Muscle layer of colon (tissue), 2 donors: ENCODE measurements at regions not wholly inside any gene's neighbourhood (a gene's known extent, or its start where the extent isn't known, plus 50 kb on each side); places are given as distances from the start of the nearest gene placed in this dataset.
"Not testable (repeated sequence)": the region's sequence is repeated elsewhere in the genome, so short reads cannot be mapped to it uniquely, and the experiment has no call there.

Experiments
- H3K27ac ChIP-seq: one replicate; pipeline ENCODE4 v1.7.0; 2013; ENCODE audit warnings: low read depth, mild to moderate bottlenecking, low read length, moderate library complexity
- H3K27me3 ChIP-seq, 2 donors: one replicate each; pipeline ENCODE4 v1.7.0; 2013; ENCODE audit warnings: low read length in 2 of 2, mild to moderate bottlenecking in 2 of 2; ENCODE audit not compliant: insufficient read depth in 2 of 2, control insufficient read depth in 1 of 2
- H3K36me3 ChIP-seq: one replicate; pipeline ENCODE4 v1.7.0; 2013; ENCODE audit warnings: mild to moderate bottlenecking, low read length; ENCODE audit not compliant: insufficient read depth
- H3K4me1 ChIP-seq: one replicate; pipeline ENCODE4 v1.7.0; 2013; ENCODE audit warnings: mild to moderate bottlenecking, low read length; ENCODE audit not compliant: insufficient read depth
- H3K4me3 ChIP-seq, 2 donors: one replicate each; pipeline ENCODE4 v1.7.0; 2013; ENCODE audit warnings: low read length in 2 of 2, low read depth in 1 of 2, mild to moderate bottlenecking in 1 of 2, moderate library complexity in 1 of 2
- H3K9ac ChIP-seq: one replicate; pipeline ENCODE4 v1.7.0; 2013; ENCODE audit warnings: low read length
- H3K9me3 ChIP-seq: one replicate; pipeline ENCODE4 v1.7.0; 2013; ENCODE audit warnings: mild to moderate bottlenecking, low read length
- donor health status: abdominal sarcoma.
- donor health status: Adenocarcinoma of cecum.

DNA sequence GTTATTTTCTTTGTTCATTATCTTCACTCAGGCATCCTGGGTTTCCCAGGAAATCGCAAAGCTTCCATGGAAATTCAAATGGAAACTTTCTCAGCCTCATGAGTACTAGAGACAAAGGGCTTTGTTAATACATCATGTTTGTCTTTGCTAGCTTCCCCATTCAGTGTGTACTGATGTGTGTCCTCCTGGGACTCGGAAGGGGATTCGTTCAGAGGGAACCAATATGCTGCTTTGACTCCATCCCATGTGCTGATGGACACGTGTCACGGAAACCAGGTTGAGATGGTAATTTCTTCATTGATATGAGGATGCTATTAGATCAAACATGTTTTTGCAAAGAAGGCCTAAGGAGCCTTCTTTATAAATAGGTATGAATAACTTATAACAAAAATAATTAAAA lies 87.0 kb upstream of the KCNAB1 start:
- H3K27ac ChIP-seq: no peak overlapping the region
- no peaks in the 10 kb centered on the region for H3K9me3 ChIP-seq
- no peak overlapping the region for H3K4me3 ChIP-seq
- H3K27me3 ChIP-seq: no peaks in the 10 kb centered on the region
- no peaks in the 10 kb centered on the region for H3K4me1 ChIP-seq
- H3K9ac ChIP-seq: no peak overlapping the region
- H3K36me3 ChIP-seq: no peaks in the 10 kb centered on the region

DNA sequence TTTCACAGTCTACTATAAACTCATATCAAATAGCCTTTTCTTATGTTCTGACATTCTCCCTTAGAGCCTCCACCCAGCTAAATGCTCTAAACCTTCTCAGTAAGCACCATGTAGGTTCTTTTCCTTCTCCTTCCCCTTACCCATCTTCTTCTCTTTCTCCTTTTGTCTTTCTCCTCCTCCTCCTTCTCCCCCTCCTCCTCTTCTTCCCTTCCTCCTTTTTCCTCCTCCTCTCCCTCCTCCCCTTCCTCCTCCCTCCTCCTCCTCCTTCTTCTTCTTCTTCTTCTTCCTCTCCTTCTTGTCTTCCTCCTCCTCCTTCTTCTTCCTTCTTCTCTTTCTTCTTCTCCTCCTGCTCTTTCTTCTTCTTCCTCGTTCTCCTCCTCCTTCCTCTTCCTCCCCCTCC lies 85.2 kb upstream of the KCNAB1 start:
- Histone ChIP-seq H3K4me3 (no peak overlapping the region), H3K9ac (no peak overlapping the region), H3K27ac (no peak overlapping the region), H3K4me1 (no peaks in the 10 kb centered on the region), H3K9me3 (no peaks in the 10 kb centered on the region), H3K36me3 (no peaks in the 10 kb centered on the region), H3K27me3 (no peaks in the 10 kb centered on the region)

DNA sequence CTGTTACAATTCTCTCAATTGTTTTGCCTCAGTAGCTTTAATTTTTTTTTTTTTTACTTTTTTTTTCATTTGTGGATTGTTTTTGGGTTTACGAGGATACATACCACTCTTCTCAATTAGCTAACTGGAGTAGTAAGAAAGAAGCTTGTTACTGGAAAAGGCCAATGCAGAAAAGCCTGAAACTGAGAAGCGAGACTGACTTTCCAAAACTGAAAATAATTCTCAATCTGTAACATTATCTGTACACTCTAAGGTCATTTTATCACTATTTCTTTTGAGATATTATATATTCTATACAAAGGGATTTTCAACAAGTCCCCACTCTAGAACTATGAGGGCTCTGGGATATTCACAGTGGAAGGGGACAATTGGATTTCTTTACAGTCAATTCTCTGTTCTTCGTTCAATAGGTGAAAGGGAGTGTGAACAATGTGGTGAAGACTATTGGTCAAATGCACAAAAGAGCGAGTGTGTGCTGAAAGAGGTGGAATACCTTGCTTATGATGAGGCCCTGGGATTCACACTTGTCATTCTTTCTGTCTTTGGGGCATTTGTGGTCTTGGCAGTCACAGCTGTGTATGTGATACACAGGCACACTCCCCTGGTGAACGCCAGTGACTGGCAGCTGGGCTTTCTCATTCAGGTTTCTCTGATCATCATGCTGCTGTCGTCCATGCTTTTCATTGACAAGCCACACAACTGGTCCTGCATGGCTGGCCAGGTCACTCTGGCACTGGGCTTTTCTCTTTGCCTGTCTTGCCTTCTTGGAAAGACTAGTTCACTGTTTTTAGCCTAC lies 83.9 kb upstream of the KCNAB1 start:
- Histone ChIP-seq H3K27me3 (no peaks in the 10 kb centered on the region), H3K4me3 (no peak overlapping the region), H3K4me1 (no peaks in the 10 kb centered on the region), H3K27ac (no peak overlapping the region), H3K9me3 (no peaks in the 10 kb centered on the region), H3K9ac (no peak overlapping the region), H3K36me3 (no peaks in the 10 kb centered on the region)

DNA sequence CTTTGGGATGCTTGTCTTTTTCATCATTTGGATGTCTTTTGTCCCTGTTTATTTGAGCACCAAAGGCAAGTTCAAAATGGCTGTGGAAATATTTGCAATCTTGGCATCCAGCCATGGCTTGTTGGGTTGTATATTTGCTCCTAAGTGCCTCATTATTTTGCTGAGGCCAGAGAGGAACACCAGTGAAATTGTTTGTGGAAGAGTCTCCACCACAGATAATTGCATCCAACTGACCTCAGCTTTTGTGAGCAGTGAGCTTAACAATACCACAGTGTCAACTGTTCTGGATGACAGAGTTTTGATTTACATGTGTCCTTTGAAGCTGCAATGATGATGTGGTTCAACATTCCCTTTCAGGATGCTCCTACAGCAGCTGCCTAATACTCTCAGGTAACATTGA lies 83.0 kb upstream of the KCNAB1 start:
- Histone ChIP-seq H3K27ac (no peak overlapping the region), H3K4me1 (no peaks in the 10 kb centered on the region), H3K27me3 (no peaks in the 10 kb centered on the region), H3K36me3 (no peaks in the 10 kb centered on the region), H3K4me3 (no peak overlapping the region), H3K9me3 (no peaks in the 10 kb centered on the region), H3K9ac (no peak overlapping the region)

DNA sequence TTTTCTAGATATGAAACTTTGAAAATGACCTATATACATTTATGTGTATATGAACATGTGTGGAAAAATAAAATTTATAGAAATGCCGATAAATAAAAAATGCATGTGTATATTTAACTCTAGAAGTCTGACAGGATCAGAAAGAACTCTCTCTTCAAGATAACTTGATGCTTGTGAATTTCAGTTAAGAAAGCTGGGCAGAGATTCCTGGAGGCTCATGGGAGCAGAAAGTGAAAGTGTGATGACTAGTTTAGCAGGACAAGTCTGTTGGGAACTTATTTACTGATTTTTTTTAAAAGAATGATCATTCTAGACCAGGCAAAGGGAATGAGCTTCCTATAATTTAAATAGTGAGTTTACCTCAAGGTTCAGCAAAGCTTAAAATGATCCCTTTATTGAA lies 81.5 kb upstream of the KCNAB1 start:
- H3K27me3 ChIP-seq: no peaks in the 10 kb centered on the region
- no peak overlapping the region for H3K4me3 ChIP-seq
- no peak overlapping the region for H3K27ac ChIP-seq
- no peaks in the 10 kb centered on the region for H3K9me3 ChIP-seq
- H3K9ac ChIP-seq: no peak overlapping the region
- H3K36me3 ChIP-seq: no peaks in the 10 kb centered on the region
- no peaks in the 10 kb centered on the region for H3K4me1 ChIP-seq

DNA sequence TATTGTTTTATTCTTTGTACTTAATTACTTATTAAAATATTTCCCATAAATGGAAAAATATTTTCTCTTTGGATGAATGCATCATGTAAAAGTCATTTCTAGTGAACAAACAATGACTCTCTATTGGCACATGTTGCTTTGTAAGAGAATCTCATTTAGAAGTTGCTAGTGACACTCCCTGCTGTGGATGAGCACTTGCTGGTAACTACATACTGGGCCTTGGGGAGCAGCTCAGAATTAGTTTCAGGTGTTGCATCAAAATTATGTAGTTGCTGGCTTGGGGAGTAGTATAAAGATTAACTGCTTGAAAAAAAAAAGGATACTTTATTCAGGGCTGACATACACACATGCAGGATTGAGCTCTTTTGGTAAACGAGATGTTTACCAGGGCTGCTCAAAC lies 80.3 kb upstream of the KCNAB1 start:
- Histone ChIP-seq H3K36me3 (no peaks in the 10 kb centered on the region), H3K27me3 (no peaks in the 10 kb centered on the region), H3K4me3 (no peak overlapping the region), H3K9me3 (no peaks in the 10 kb centered on the region), H3K9ac (no peak overlapping the region), H3K27ac (no peak overlapping the region), H3K4me1 (no peaks in the 10 kb centered on the region)

DNA sequence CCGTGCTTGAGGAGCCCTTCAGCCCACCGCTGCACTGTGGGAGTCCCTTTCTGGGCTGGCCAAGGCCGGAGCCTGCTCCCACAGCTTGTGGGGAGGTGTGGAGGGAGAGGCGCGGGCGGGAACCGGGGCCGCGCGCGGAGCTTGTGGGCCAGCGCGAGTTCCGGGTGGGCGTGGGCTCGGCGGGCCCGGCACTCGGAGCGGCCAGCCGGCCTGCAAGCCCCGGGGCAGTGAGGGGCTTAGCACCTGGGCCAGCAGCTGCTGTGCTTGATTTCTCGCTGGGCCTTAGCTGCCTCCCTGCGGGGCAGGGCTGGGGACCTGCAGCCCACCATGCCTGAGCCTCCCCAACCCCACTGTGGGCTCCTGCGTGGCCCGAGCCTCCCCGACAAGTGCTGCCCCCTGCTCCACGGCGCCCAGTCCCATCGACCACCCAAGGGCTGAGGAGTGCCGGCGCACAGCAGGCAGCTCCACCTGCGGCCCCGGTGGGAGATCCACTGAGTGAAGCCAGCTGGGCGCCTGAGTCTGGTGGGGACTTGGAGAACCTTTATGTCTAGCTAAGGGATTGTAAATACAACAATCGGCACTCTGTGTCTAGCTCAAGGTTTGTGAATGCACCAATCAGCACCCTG lies 79.0 kb upstream of the KCNAB1 start:
- H3K27me3 ChIP-seq, H3K36me3 ChIP-seq, H3K9ac ChIP-seq, H3K27ac ChIP-seq, H3K4me1 ChIP-seq, H3K9me3 ChIP-seq, H3K4me3 ChIP-seq: not testable (repeated sequence)

DNA sequence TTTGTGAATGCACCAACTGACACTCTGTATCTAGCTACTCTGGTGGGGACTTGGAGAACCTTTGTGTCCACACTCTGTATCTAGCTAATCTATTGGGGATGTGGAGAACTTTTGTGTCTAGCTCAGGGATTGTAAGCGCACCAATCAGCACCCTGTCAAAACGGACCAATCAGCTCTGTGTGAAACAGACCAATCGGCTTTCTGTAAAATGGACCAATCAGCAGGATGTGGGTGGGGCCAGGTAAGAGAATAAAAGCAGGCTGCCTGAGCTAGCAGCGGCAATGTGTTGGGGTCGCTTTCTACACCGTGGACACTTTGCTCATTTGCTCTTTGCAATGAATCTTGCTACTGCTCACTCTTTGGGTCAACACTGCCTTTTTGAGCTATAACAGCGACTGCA lies 78.5 kb upstream of the KCNAB1 start:
- H3K4me1 ChIP-seq, H3K27me3 ChIP-seq, H3K27ac ChIP-seq, H3K9me3 ChIP-seq, H3K9ac ChIP-seq, H3K36me3 ChIP-seq: not testable (repeated sequence)
- peak overlapping the region in 1 of 2 donors; percentile 14 for H3K4me3 ChIP-seq

DNA sequence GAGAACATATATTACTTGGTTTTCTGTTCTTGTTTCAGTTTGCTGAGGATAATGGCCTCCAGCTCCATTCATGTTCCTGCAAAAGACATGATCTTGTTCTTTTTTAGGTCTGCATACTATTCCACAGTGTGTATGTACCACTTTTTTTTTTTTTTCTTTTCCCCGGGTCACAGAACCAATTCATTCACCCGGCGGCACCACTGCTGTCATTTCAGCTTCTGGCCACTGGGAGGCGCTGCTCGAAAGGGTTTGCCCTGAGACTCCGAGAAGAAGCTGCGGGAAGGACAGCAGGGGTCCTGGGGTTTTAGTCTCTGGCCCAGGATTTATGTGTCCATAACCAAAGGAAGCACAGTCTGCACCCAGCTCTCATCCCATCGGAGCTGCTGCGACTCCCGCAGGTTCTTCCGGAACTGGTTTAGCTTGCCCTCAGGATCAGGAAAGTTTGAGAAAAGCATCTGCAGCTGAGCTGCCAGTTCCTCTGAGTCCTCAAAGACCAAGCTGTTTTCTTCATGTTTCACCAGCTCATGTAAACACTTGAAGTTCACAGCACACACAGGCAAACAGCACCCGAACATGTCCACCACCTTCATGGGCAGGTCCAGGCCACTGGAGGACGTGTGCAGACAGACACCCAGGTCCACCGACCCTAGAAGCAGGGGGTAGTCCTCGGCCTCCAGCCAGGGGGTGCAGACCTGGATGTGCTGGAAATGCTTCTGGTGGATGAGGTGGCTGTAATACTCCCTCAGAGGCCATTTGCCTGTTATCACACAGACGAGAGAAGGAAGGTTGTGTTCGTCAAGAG lies 76.3 kb upstream of the KCNAB1 start:
- not testable (repeated sequence) for H3K9ac ChIP-seq, H3K27me3 ChIP-seq, H3K4me1 ChIP-seq, H3K36me3 ChIP-seq, H3K27ac ChIP-seq, H3K9me3 ChIP-seq, H3K4me3 ChIP-seq

DNA sequence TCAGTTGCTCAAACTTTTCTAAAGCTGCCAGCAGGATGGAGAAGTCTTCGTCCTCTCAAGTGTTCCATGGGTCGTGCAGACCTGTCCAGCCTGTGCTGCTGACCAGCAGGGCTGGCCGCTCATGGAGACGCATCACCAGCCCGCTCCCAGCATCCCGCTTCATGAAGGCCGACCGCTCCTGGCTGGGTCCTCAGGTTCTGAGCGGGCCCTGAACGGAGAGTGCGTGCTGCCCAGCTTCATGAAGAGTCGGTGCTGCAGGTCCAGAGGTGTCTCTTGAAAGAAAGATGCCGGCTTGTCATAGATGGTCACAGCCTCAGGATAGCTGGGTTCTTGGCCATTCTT lies 75.8 kb upstream of the KCNAB1 start:
- no peak overlapping the region for H3K4me3 ChIP-seq
- no peaks in the 10 kb centered on the region for H3K4me1 ChIP-seq
- H3K36me3 ChIP-seq: no peaks in the 10 kb centered on the region
- no peak overlapping the region for H3K9ac ChIP-seq
- no peaks in the 10 kb centered on the region for H3K9me3 ChIP-seq
- no peaks in the 10 kb centered on the region for H3K27me3 ChIP-seq
- no peak overlapping the region for H3K27ac ChIP-seq

DNA sequence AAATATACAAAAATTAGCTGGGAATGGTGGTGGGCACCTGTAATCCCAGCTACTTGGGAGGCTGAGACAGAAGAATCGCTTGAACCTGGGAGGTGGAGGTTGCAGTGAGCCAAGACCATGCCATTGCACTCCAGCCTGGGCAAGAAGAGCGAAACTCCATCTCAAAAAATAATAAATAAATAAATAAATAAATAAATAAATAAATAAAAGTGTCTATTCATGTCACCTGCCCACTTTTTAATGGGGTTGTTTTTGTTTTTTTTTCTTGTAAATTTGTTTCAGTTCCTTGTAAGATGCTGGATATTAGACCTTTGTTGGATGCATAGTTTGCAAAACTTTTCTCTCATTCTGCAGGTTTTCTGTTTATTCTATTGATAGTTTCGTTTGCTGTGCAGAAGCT lies 71.9 kb upstream of the KCNAB1 start:
- H3K36me3 ChIP-seq, H3K27ac ChIP-seq, H3K9me3 ChIP-seq, H3K27me3 ChIP-seq, H3K4me3 ChIP-seq, H3K4me1 ChIP-seq, H3K9ac ChIP-seq: not testable (repeated sequence)
